HepG2 (cell line): ENCODE measurements at regions not wholly inside any gene's neighbourhood (a gene's known extent, or its start where the extent isn't known, plus 50 kb on each side); places are given as distances from the start of the nearest gene placed in this dataset.

Experiments used
- PITX1 ChIP-seq: sonication (generic); formaldehyde crosslinking; IDR thresholded peaks from 2 replicates; pipeline ENCODE4 v1.5.1; 2020; ENCODE audit warnings: mild to moderate bottlenecking, missing genetic modification reagents
- PRDM15 ChIP-seq: sonication (generic); formaldehyde crosslinking; IDR thresholded peaks from 2 replicates; pipeline ENCODE4 v1.4.0; 2020; ENCODE audit warnings: missing genetic modification reagents
- SMAD3 ChIP-seq: sonication (generic); formaldehyde crosslinking; IDR thresholded peaks from 2 replicates; pipeline ENCODE4 v1.4.0; 2020; ENCODE audit warnings: missing genetic modification reagents
- TBL1XR1 ChIP-seq: fragments of 150-350 bp; IDR thresholded peaks from 2 replicates; pipeline ENCODE4 v1.6.1; 2014; ENCODE audit warnings: borderline replicate concordance, low read length; ENCODE audit not compliant: partially characterized antibody
- ZNF101 ChIP-seq: sonication (generic); formaldehyde crosslinking; IDR thresholded peaks from 2 replicates; pipeline ENCODE4 v1.4.0; 2020; ENCODE audit warnings: mild to moderate bottlenecking, low read depth, missing genetic modification reagents, borderline replicate concordance
- ZNF124 ChIP-seq: sonication (generic); formaldehyde crosslinking; IDR thresholded peaks from 2 replicates; pipeline ENCODE4 v1.4.0; 2020; ENCODE audit warnings: missing genetic modification reagents
- ZNF407 ChIP-seq: sonication (generic); formaldehyde crosslinking; IDR thresholded peaks from one replicate; pipeline ENCODE4 v1.5.1; 2020; ENCODE audit warnings: mild to moderate bottlenecking, missing genetic modification reagents; ENCODE audit errors: not compliant biosample characterization
- TF ChIP-seq, protein P1 (sequence below): sonication (generic); formaldehyde crosslinking; IDR thresholded peaks from 2 replicates; pipeline ENCODE4 v1.4.0; 2020; ENCODE audit warnings: missing genetic modification reagents
- TF ChIP-seq, protein P2 (sequence below), 2 experiments: sonication (generic) in 1 of 2; formaldehyde crosslinking in 1 of 2; IDR thresholded peaks; 2 replicates each; pipeline versions ENCODE4 v1.5.1 to v1.6.1; 2011 to 2020; ENCODE audit warnings: borderline replicate concordance in 1 of 2, low read depth in 1 of 2, low read length in 1 of 2, mild to moderate bottlenecking in 1 of 2, missing genetic modification reagents in 1 of 2, moderate library complexity in 1 of 2

- TF ChIP-seq TBL1XR1 (no peak), ZNF124 (CRISPR knock-in tag) (no peak), PITX1 (no peak), SMAD3 (CRISPR knock-in tag) (no peak), ZNF407 (CRISPR knock-in tag) (no peak), ZNF101 (CRISPR knock-in tag) (no peak), PRDM15 (CRISPR knock-in tag) (no peak)
- TF ChIP-seq, protein P1, sequence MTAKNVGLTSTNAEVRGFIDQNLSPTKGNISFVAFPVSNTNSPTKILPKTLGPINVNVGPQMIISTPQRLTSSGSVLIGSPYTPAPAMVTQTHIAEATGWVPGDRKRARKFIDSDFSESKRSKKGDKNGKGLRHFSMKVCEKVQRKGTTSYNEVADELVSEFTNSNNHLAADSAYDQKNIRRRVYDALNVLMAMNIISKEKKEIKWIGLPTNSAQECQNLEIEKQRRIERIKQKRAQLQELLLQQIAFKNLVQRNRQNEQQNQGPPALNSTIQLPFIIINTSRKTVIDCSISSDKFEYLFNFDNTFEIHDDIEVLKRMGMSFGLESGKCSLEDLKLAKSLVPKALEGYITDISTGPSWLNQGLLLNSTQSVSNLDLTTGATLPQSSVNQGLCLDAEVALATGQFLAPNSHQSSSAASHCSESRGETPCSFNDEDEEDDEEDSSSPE (CRISPR knock-in tag), result no peak
- TF ChIP-seq, protein P2, sequence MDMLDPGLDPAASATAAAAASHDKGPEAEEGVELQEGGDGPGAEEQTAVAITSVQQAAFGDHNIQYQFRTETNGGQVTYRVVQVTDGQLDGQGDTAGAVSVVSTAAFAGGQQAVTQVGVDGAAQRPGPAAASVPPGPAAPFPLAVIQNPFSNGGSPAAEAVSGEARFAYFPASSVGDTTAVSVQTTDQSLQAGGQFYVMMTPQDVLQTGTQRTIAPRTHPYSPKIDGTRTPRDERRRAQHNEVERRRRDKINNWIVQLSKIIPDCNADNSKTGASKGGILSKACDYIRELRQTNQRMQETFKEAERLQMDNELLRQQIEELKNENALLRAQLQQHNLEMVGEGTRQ (IDR thresholded peaks at IDR 0.05; ENCODE audit: low read depth, low read length), result no peak
- TF ChIP-seq, protein P2 (CRISPR knock-in tag; IDR thresholded peaks at IDR 0.05; ENCODE audit: borderline replicate concordance), result no peak
Measured at GRCh38 chr2:16303761-16304160, 361.9 kb downstream of the CYRIA start.
